ENCODE measurements at regions not wholly inside any gene's neighbourhood (a gene's known extent, or its start where the extent isn't known, plus 50 kb on each side); places are given as distances from the start of the nearest gene placed in this dataset.

DNA sequence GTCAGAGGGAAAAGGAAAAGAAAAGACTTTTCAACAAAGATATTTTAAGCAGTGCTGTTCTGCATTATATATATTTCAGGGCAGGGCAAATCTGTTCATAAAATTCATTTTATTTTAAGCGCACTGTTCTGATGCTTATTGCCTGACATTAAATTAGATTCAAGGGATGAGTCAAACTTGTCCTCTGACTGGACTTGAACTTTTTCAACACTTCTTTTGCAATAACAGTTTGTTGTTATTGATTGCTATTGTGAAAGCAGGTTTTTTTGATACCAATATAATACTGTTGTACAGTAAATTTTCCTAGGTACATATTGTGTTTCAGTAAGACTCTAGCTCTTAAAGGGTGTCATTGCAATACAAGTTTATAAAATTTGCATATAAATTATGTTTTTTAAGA is 481.3 kb downstream of the NAF1 start:
- TF ChIP-seq, protein P1, sequence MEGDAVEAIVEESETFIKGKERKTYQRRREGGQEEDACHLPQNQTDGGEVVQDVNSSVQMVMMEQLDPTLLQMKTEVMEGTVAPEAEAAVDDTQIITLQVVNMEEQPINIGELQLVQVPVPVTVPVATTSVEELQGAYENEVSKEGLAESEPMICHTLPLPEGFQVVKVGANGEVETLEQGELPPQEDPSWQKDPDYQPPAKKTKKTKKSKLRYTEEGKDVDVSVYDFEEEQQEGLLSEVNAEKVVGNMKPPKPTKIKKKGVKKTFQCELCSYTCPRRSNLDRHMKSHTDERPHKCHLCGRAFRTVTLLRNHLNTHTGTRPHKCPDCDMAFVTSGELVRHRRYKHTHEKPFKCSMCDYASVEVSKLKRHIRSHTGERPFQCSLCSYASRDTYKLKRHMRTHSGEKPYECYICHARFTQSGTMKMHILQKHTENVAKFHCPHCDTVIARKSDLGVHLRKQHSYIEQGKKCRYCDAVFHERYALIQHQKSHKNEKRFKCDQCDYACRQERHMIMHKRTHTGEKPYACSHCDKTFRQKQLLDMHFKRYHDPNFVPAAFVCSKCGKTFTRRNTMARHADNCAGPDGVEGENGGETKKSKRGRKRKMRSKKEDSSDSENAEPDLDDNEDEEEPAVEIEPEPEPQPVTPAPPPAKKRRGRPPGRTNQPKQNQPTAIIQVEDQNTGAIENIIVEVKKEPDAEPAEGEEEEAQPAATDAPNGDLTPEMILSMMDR (conservative IDR thresholded peaks at IDR 0.05) = no peak
- no peaks in the 10 kb centered on the region for H3K4me1 Mint-ChIP-seq

DNA sequence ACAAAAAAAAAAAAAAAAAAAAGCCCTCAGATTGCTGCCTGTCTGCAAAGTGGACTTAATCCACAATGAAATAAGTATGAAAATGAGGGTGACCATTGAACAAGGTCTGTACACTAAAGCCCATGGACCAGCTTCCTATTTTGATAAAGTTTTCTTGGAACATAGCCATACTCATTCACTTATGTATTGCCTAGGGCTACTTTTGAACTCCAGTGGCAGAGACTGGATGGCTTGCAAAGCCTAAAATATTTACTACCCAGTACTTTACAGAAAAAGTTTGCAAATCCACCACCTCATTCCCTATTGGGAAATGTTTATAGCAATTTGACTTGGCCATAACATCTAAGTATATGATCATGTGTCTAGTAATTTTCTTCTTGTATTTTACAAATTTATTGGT is 481.7 kb downstream of the NAF1 start:
- H3K9me3 Mint-ChIP-seq = no peaks in the 10 kb centered on the region
- no peak overlapping the region for H3K4me3 Mint-ChIP-seq
- H3K27ac Mint-ChIP-seq (ENCODE audit: unreplicated experiment) = no peak overlapping the region
- no peak for DNase-seq (ENCODE audit: low read depth, low spot score)
- no peaks in the 10 kb centered on the region for H3K27me3 Mint-ChIP-seq (ENCODE audit: low read depth)
- TF ChIP-seq, protein P1 (conservative IDR thresholded peaks at IDR 0.05) = no peak
- no peaks in the 10 kb centered on the region for H3K4me1 Mint-ChIP-seq
- H3K36me3 Mint-ChIP-seq (ENCODE audit: low read depth) = no peaks in the 10 kb centered on the region

More for the DNA sequence above, 481.3 kb downstream of the NAF1 start:
- H3K27ac Mint-ChIP-seq (ENCODE audit: unreplicated experiment) = no peak overlapping the region
- no peaks in the 10 kb centered on the region for H3K27me3 Mint-ChIP-seq (ENCODE audit: low read depth)
- H3K4me3 Mint-ChIP-seq = no peak overlapping the region
- H3K9me3 Mint-ChIP-seq = no peaks in the 10 kb centered on the region
- H3K36me3 Mint-ChIP-seq (ENCODE audit: low read depth) = no peaks in the 10 kb centered on the region
- DNase-seq (ENCODE audit: low read depth, low spot score) = no peak

DNA sequence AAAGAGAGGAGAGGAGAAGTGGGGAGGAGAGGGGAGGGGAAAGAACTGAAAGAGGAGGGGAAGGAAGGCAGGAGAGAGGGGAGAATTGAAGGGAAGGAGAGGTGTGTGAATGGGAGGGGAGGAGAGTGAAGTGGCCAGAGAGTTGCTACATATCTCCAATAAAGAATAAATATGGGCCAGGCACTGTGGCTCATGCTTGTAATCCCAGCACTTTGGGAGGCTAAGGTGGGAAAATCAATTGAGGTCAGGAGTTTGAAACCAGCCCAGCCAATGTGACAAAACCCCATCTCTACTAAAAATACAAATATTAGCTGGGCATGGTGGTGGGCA is 482.4 kb downstream of the NAF1 start:
- no peaks in the 10 kb centered on the region for H3K27me3 Mint-ChIP-seq (ENCODE audit: low read depth)
- H3K27ac Mint-ChIP-seq (ENCODE audit: unreplicated experiment) = no peak overlapping the region
- no peaks in the 10 kb centered on the region for H3K36me3 Mint-ChIP-seq (ENCODE audit: low read depth)
- no peak for DNase-seq (ENCODE audit: low read depth, low spot score)
- no peaks in the 10 kb centered on the region for H3K4me1 Mint-ChIP-seq
- TF ChIP-seq, protein P1 (conservative IDR thresholded peaks at IDR 0.05) = no peak
- H3K9me3 Mint-ChIP-seq = no peaks in the 10 kb centered on the region
- no peak overlapping the region for H3K4me3 Mint-ChIP-seq

DNA sequence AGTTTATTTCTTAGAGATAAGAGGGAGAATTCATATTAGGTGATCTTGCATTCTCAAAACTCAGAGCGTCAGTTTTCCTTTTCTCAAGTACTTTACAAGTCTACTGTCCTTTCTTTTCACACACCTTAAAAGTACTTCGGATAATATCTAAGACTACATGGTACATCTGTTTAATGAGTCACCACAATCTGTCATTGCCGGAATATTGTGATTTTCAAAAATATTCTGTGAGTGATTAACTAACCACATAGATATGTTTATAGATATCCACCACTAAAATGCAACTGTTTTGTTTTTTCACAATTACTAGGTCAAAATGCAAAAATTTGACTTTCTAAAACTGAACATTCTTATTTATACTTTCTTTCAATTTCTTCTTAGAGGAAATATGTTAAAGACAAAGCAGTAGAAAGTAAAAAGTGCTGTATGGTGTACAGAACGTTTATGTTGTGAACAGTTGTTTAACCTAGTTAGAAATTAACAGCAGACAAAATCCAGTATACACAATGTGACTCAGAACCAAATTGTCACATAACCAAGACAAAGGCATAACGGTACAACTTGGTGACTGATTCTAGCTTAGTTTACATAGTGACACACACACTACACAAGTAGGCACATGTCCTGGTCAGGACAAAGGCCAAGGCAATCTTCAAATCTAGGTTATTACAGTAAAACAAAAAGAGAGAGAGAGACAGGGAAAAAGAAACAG is 482.9 kb downstream of the NAF1 start:
- Mint-ChIP-seq H3K9me3 (peaks cover under 1% of the 10 kb centered on the region), H3K4me3 (no peak overlapping the region), H3K27me3 (ENCODE audit: low read depth) (no peaks in the 10 kb centered on the region), H3K4me1 (no peaks in the 10 kb centered on the region), H3K27ac (ENCODE audit: unreplicated experiment) (no peak overlapping the region), H3K36me3 (ENCODE audit: low read depth) (no peaks in the 10 kb centered on the region)
- TF ChIP-seq, protein P1 (conservative IDR thresholded peaks at IDR 0.05) = no peak
- no peak for DNase-seq (ENCODE audit: low read depth, low spot score)

DNA sequence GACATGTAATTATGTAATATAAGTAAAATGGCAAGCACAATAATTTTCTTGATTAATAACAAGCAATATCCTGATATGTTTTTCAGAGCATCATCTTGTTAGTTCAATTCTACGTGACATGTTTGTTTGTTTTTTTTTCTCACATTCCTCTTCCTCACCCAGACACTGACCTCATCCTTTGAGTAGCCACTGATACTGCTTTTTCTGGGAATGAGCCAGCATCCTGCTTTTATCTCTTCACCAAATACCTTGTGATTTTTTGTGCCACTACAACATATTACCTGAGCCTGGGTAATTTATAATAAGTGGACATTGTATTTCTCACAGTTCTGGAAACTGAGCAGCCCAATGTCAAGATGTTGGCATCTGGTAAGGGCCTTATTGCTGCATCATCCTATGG is 484.0 kb downstream of the NAF1 start:
- H3K27me3 Mint-ChIP-seq (ENCODE audit: low read depth) = no peaks in the 10 kb centered on the region
- peaks cover 2% of the 10 kb centered on the region for H3K36me3 Mint-ChIP-seq (ENCODE audit: low read depth)

More for the DNA sequence above, 484.0 kb downstream of the NAF1 start:
- Mint-ChIP-seq H3K4me3 (no peak overlapping the region), H3K9me3 (peaks cover 3% of the 10 kb centered on the region), H3K4me1 (no peaks in the 10 kb centered on the region), H3K27ac (ENCODE audit: unreplicated experiment) (no peak overlapping the region)
- TF ChIP-seq, protein P1 (conservative IDR thresholded peaks at IDR 0.05) = no peak
- no peak for DNase-seq (ENCODE audit: low read depth, low spot score)
